ENCODE measurements at regions not wholly inside any gene's neighbourhood (a gene's known extent, or its start where the extent isn't known, plus 50 kb on each side); places are given as distances from the start of the nearest gene placed in this dataset.

DNA sequence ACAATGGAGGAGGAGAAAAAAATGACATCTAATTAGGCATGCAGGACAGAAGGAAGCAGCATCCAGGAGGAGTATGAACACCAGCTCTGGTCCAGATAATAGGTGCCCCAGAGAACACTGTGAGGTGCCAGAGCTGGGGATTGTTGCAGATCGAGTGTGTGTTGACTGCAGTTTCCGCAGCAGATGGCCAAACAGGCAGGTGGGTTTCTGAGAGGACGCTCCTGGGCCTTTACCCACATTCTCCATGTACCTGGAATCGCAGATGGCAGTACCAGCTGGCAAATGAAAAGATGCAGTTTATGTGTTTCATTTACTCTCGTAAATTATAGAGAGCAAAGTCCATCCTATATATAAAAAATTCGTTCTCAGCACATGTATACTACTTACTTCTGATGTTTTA is 182.2 kb upstream of the ISL1 start:
- TF ChIP-seq ZEB2 (tag by site-specific recombination; IDR thresholded peaks at IDR 0.05): no peak
- no peak for TF ChIP-seq CTCF (tag by site-specific recombination; IDR thresholded peaks at IDR 0.05)
- TF ChIP-seq TRIM28 (IDR thresholded peaks at IDR 0.05; ENCODE audit: borderline replicate concordance, low read length): no peak
- no peak for TF ChIP-seq ZNF558 (tag by site-specific recombination; IDR thresholded peaks at IDR 0.05)
- TF ChIP-seq, protein P1, sequence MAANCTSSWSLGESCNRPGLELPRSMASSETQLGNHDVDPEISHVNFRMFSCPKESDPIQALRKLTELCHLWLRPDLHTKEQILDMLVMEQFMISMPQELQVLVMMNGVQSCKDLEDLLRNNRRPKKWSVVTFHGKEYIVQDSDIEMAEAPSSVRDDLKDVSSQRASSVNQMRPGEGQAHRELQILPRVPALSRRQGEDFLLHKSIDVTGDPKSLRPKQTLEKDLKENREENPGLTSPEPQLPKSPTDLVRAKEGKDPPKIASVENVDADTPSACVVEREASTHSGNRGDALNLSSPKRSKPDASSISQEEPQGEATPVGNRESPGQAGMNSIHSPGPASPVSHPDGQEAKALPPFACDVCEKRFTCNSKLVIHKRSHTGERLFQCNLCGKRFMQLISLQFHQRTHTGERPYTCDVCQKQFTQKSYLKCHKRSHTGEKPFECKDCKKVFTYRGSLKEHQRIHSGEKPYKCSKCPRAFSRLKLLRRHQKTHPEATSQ (tag by site-specific recombination; IDR thresholded peaks at IDR 0.05): no peak
- TF ChIP-seq ZFP37 (tag by site-specific recombination; IDR thresholded peaks at IDR 0.05): no peak
- no peak for TF ChIP-seq TCF7L2 (IDR thresholded peaks at IDR 0.05; ENCODE audit: borderline replicate concordance, low read depth, low read length)
- TF ChIP-seq ZNF549 (tag by site-specific recombination; IDR thresholded peaks at IDR 0.05): no peak
- TF ChIP-seq ZNF366 (tag by site-specific recombination; conservative IDR thresholded peaks at IDR 0.05): no peak
- TF ChIP-seq ZNF513 (tag by site-specific recombination; IDR thresholded peaks at IDR 0.05): no peak
- TF ChIP-seq SALL2 (tag by site-specific recombination; IDR thresholded peaks at IDR 0.05; ENCODE audit: borderline replicate concordance): no peak
- TF ChIP-seq, protein P2, sequence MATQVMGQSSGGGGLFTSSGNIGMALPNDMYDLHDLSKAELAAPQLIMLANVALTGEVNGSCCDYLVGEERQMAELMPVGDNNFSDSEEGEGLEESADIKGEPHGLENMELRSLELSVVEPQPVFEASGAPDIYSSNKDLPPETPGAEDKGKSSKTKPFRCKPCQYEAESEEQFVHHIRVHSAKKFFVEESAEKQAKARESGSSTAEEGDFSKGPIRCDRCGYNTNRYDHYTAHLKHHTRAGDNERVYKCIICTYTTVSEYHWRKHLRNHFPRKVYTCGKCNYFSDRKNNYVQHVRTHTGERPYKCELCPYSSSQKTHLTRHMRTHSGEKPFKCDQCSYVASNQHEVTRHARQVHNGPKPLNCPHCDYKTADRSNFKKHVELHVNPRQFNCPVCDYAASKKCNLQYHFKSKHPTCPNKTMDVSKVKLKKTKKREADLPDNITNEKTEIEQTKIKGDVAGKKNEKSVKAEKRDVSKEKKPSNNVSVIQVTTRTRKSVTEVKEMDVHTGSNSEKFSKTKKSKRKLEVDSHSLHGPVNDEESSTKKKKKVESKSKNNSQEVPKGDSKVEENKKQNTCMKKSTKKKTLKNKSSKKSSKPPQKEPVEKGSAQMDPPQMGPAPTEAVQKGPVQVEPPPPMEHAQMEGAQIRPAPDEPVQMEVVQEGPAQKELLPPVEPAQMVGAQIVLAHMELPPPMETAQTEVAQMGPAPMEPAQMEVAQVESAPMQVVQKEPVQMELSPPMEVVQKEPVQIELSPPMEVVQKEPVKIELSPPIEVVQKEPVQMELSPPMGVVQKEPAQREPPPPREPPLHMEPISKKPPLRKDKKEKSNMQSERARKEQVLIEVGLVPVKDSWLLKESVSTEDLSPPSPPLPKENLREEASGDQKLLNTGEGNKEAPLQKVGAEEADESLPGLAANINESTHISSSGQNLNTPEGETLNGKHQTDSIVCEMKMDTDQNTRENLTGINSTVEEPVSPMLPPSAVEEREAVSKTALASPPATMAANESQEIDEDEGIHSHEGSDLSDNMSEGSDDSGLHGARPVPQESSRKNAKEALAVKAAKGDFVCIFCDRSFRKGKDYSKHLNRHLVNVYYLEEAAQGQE (tag by site-specific recombination; IDR thresholded peaks at IDR 0.05): no peak
- no peak for TF ChIP-seq GLI2 (tag by site-specific recombination; IDR thresholded peaks at IDR 0.05; ENCODE audit: borderline replicate concordance, low read depth)
- TF ChIP-seq ZNF629 (tag by site-specific recombination; IDR thresholded peaks at IDR 0.05): no peak
